ENCODE measurements at regions not wholly inside any gene's neighbourhood (a gene's known extent, or its start where the extent isn't known, plus 50 kb on each side); places are given as distances from the start of the nearest gene placed in this dataset.
"Not testable (repeated sequence)": the region's sequence is repeated elsewhere in the genome, so short reads cannot be mapped to it uniquely, and the experiment has no call there.

DNA sequence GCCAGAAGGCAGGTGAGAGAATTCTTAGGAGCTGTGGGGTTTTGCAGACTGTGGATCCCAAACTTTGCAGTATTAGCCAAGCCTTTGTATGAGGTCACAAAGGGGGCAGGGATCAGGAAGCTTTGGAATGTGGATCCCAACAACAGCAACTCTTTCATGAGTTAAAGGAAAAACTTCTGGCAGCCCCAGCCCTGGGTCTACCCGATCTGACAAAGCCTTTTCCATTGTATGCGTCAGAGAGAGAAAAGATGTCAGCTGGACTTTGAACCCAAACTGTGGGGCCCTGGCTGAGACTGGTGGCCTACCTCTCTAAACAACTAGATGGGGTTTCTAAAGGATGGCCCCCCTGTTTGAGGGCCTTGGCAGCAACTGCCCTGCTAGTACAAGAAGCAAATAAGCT is 101.8 kb upstream of the OSBPL11 start:
- DNase-seq (ENCODE audit: low spot score) = not testable (repeated sequence)

DNA sequence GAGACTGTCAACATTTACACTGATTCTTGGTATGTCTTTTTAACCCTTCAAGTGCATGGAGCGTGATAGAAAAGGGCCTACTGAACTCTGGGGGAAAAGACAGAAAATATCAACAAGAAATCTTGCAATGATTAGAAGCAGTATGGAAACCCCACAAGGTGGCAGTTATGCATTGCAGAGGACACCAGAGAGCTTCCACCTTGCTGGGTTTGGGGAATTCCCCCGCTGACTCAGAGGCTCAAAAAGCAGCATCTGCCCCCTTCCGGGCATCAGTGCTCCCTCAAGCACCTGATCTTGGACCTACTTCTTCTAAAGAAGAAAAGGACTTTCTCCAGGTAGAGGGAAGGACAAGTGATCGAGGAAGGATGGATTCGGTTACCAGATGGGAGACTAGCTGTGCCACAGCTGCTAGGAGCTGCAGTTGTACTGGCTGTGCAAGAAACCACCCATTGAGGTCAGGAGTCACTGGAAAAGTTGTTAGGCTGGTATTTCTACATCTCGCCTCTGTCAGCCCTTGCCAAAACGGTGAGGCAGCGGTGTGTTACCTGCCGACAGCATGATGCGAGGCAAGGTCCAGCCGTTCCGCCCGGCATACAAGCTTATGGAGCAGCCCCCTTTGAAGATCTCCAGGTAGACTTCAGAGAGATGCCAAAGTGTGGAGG is 102.8 kb upstream of the OSBPL11 start:
- DNase-seq (ENCODE audit: low spot score) = not testable (repeated sequence)

DNA sequence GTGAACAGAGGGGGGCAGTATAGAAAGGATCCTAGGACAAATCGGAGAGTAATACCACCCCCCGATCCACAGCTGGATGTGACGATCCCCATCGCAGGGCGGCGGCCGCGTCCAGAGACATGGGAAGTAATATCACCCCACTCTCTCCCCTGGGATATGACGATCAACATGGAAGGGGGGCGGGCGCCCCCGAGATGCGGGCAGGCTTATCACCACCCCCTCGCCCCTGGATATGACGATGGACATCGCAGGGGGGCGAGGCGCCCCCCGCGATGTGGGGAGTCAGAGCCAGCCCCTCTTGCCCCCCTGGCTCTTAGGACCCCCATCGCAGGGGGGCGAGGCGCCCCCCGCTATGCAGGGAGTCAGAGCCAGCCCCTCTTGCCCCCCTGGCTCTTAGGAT is 120.4 kb upstream of the OSBPL11 start:
- DNase-seq (ENCODE audit: low spot score) = no peak

DNA sequence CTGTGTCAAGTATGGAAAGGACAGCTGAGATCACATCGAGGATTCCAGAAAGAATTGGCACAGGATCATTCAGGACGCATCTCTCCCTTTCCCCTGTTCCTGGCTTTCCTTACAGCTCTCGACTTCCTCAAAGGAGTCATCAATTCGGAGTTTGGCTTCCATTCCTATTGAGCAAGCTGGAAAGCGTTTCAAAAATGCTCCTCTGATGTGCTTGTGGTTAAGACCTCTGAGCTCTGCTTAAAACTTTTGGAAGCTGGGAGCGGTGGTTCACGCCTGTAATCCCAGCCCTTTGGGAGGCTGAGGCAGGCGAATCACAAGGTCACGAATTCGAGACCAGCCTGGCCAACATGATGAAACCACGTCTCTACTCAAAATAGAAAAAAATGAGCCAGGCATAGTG is 136.9 kb upstream of the OSBPL11 start:
- DNase-seq (ENCODE audit: low spot score) = not testable (repeated sequence)

DNA sequence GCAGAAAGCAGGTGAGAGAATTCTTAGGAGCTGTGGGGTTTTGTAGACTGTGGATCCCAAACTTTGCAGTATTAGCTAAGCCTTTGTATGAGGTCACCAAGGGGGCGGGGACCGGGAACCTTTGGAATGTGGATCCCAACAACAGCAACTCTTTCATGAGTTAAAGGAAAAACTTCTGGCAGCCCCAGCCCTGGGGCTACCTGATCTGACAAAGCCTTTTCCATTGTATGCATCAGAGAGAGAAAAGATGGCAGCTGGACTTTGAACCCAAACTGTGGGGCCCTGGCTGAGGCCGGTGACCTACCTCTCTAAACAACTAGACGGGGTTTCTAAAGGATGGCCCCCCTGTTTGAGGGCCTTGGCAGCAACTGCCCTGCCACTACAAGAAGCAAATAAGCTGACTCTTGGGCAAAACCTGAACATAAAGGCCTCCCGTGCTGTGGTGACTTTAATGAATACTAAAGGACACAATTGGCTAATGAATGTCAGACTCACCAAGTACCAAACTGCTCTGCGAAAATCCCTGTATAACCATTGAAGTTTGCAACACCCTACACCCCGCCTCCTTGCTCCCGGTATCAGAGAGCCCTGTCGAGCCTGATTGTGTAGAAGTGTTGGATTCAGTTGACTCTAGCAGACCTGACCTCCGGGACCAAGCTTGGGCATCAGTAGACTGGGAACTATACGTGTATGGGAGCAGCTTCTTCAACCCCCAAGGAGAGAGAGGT is 146.9 kb upstream of the OSBPL11 start:
- not testable (repeated sequence) for DNase-seq (ENCODE audit: low spot score)

DNA sequence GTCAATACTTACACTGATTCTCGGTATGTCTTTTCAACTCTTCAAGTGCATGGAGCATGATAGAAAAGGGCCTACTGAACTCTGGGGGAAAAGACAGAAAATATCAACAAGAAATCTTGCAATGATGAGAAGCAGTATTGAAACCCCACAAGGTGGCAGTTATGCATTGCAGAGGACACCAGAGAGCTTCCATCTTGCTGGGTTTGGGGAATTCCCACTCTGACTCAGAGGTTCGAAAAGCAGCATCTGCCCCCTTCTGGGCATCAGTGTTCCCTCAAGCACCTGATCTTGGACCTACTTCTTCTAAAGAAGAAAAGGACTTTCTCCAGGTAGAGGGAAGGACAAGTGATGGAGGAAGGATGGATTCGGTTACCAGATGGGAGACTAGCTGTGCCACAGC is 147.5 kb upstream of the OSBPL11 start:
- not testable (repeated sequence) for DNase-seq (ENCODE audit: low spot score)

DNA sequence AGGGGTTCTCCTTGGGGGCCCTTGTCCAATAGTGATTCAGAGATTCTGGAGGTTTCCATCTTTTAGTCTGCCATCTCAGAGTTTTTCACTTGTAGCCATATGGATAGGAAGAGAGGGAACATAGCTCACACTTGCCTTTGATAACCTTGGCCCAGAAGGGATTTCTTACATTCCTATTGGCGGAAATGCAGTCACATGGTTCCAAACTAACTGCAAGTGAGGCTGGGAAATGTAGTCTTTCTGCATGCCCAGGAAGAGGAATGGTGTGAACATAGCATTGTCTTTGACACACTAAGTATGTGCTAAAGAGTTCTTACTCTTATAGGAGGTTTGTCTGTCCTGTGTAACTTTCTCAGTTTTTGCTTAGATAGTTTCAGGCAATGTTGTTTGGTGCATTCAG is 161.8 kb upstream of the OSBPL11 start:
- DNase-seq (ENCODE audit: low spot score) = not testable (repeated sequence)

DNA sequence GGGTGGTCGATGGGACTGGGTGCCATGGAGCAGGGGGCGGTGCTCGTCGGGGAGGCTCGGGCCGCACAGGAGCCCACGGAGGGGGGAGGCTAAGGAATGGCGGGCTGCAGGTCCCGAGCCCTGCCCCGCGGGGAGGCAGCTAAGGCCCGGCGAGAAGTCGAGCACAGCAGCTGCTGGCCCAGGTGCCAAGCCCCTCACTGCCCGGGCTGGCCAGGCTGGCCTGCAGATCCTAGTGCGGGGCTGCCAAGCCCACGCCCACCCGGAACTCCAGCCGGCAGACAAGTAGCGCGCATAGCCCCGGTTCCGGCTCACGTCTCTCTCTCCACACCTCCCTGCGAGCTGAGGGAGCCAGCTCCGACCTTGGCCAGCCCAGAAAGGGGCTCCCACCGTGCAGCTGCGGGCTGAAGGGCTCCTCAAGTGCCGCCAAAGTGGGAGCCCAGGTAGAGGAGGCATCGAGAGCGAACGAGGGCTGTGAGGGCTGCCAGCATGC is 163.4 kb upstream of the OSBPL11 start:
- not testable (repeated sequence) for DNase-seq (ENCODE audit: low spot score)

DNA sequence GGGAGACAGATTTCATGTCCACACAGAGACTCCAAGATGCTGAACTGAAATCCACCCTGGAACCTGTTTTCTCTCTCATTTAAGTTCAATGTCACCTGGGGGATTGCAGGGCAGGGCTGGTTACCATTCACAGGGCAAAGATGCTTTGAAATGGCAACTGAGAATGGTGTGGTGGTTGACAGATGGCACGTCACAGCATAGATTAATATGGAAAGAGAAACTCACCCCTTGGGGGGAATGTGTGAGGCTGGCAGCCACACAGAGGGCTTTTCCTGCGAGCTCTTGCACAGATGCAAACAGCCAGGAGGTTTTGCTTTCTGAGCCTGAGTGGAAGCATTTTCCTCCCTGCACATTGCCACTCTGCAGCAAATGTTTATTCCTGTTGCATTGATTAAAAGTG is 167.3 kb upstream of the OSBPL11 start:
- DNase-seq (ENCODE audit: low spot score) = not testable (repeated sequence)

DNA sequence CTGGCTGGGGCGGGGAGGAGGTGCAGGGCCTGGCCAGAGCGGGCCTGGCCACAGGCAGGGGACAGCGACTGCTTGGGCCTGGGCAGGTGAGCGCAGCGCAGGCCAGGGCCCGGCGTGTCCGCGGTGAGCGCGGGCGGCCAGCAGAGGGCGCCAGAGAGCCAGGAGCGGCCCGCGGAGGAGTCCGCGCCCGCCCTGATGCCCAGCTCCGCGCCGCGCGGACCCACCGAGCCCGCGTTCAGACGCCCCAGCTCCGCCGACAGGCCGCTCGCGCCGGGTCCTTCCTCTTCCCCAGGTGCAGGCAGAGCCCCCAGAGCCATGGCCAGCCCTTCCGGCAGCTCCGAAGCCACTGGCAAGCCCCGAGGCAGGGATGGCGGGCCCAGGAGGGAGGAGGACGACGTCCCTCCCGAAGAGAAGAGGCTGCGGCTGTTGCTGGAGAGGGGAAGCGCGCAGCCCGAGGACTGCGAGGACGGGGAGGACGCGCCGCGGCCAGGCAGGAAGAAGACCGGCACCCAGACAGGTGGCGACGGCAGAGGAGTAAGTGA is 171.1 kb upstream of the OSBPL11 start:
- peak; percentile 46 for DNase-seq (ENCODE audit: low spot score)

DNA sequence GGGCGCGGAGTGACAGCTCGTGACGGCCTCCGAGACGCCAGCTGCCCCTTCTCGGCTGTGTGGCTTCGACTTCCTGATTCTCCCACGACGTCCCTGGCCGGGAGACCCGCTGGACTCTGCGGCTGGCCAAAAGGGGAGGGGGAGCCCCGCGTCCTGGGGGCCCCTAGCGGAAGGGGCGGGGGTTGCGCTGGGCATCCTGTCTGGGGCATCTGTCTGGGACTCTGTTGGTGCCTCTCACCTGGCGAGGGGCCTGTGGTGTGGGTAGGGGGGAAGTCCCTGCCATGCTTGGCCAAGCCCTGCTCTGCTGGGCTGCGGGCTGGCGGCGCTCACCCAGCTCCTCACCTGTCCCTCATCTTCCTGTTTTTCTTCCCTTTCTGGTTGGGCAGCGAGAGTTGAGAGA is 171.6 kb upstream of the OSBPL11 start:
- DNase-seq (ENCODE audit: low spot score) = not testable (repeated sequence)

DNA sequence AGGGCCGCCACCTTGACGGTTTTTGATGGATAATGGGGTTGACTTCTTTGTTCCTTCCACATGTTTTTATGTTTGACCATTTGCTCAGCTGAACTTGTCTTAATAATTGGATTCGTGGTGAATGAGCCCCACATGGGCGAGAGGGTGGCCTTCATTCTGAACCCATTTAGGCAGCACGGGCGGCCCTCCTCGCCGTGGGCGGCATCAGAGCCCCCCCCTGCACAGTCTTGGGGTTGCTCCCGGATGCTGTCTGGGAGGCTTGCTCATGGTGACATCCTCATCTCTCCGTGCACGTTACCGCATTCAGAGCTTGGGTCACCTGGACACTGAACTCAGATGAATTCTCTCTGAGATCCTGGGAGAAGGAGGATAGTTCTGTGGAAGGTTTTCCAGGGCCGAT is 172.3 kb upstream of the OSBPL11 start:
- DNase-seq (ENCODE audit: low spot score) = no peak

DNA sequence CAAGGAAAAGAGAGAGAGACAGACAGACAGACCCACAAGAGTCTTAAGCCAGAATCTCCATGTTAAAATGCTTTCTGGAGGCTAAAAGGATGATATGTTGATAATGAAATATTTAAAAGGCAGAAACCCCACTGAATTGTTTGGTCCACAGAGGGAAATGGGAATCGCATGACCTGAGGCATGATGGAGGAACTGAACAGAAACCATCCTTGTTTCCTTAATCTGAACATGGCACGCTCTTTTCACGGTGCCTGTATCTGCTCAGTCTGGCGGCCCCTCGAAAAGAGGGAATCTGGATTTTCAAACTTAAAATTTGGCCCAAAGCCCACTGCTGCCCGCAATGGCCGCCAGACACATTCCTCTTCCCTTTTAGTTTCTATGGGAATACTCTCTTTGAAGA is 173.5 kb upstream of the OSBPL11 start:
- DNase-seq (ENCODE audit: low spot score) = not testable (repeated sequence)

DNA sequence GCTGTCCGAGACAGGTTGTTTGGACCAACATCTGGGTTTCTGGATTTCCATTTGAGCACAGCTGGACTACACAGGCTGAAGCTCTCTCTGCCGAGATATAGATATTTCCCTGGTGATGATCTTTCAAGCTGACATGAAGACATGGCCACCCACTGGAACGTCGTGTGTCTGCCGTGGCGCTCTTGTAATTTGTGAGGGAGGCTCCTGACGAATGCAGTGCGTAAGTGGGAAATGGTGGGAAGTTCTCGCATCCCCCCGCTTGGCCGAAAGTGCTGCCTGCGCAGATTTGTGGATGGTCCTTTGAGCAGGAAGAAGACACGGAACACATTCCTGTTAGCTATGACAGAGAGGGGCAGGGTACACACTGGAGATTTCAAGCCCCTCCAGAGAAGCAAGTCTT is 176.2 kb upstream of the OSBPL11 start:
- not testable (repeated sequence) for DNase-seq (ENCODE audit: low spot score)

DNA sequence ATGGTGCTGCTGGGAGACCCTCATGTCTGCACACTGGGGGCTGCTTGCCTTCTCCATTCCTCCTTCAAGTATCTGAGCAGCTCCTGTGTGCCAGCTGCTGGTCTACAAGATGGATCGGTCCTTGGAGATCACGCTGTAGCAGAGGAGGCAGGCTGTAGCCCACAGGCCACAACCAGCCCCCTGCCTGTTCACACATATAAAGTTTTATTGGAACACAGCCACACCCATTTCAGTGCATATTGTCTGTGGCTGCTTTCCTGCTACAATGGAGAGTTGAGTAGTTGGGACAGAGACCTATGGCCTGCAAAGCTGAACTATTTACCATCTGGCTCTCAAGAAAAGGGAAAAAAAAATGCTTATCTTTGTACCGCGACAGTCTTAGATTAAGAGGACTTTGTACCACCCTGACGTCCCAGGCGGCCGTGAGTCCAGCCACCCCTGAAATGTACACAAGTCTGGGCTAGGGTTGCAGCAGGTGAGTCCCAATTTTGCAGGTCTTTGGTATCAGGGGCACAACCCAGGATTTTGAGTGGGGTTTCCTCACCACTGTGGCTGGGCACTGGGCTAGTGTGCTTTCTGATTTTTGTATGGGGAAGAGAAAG is 179.2 kb upstream of the OSBPL11 start:
- DNase-seq (ENCODE audit: low spot score) = not testable (repeated sequence)

DNA sequence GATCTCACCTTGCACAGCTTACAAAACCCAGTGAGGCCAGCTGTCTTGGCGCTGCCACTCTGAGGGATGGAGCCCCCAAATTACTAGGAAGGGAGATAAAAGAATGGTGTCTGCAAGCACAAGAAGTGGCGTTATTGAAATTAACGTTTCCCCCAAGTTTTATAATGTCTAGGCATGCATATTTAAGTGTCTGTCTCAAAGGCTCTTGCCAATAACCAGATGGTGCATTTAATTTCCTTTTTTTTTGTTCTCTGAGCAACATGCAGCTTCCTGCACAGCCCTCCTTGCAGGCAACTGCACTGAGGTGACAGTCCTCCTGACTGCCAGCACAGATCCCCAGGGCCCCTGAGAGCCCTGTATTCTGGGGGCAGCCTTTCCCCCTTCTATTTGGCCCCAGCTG is 179.8 kb upstream of the OSBPL11 start:
- not testable (repeated sequence) for DNase-seq (ENCODE audit: low spot score)

DNA sequence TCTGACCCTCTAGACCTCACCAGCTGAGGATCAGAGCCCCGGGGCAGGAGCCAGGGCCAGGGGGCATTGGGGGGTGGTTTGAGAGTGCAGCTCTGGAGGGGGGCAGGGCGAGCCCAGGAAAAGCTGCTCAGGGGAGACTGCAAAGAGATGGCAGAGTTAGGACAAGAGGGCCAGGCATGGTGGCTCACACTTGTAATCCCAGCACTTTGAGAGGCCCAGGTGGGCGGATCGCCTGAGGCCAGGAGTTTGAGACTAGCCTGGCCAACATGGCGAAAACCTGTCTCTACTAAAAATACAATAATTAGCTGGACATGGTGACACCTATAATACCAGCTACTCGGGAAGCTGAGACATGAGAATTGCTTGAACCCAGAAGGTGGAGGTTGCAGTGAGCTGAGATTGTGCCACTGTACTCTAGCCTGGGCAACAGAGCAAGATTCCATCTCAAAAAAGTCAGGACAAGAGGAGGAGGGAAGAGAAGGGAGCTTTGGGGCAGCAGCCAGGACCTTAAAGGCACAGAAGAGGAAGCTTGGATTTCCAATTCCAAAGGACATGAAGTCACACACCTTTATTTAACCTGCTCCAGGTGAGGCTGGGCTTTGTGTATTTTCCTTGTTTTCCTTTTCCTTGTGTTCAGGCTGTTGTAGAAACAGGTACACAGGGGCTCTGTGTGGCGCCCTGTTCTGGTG is 180.5 kb upstream of the OSBPL11 start:
- not testable (repeated sequence) for DNase-seq (ENCODE audit: low spot score)

DNA sequence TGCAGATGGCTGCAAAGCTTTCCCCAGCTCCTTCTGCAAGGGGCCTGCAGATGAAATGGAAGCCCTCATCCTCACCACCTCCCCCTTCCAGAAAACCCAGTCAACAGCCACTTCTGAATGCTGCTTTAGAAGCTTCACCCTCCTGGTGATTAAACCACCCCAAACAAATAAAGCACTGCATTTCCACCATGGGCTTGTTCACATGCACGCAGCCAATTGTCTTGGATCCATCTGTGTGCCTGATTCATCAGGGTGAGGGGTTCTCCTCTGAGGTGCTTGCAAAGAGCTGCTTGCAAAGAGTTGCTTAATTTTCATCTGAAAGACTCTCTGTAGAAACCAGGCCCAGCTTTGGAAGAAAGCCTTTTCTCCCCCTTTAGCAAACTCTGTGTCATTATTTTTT is 184.0 kb upstream of the OSBPL11 start:
- DNase-seq (ENCODE audit: low spot score) = not testable (repeated sequence)

DNA sequence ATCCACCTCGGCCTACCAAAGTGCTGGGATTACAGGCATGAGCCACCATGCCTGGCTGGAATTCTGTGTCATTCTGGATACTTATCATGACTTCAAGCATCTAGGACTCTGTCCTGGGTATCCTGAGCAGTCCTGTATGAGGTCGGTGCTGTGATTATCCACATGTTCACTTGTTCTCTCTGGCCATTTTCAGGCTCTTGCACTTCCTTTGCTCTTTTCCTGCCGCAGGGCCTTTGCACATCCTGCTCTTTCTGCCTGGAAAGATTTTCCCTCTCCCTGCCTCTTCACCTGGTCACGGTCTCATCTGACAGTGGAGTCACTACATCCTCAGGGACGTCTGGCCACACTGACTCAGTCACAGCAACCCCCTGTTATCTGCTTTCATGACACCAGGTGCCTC is 184.6 kb upstream of the OSBPL11 start:
- not testable (repeated sequence) for DNase-seq (ENCODE audit: low spot score)

DNA sequence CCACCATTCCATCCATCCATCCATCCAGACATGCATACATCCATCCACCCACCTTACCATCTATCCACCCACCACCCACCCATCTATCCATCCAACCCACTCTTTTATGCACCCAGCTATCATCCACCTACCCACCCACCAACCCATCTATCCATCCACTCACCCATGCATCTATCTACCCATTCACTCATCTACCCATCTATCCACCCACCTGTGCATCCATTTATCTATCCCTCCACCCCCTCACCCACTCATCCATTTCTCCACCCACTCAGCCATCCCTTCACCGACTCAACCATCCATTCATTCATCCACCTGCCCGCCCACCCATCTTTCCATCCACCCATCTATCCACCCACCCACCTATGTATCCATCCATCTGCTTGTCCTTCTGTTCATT is 186.4 kb upstream of the OSBPL11 start:
- DNase-seq (ENCODE audit: low spot score) = not testable (repeated sequence)

DNA sequence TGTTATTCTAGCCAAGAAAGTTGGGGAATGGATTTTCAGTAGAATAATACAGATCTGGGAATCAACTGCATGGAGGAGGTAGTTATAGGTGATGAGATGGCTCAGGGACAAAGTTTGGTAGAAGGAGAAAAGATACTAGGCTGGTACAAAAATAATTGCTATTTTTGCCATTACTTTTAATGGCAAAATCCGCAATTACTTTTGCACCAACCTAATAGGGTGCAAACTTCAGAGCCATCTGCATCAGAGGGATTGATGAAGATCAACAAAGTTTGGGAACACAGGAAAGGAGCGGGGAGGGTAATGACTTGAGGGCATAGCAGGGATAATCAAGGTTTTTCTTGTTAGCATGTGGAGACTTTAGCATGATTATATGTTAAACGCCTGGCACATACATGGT is 178.7 kb upstream of the ROPN1B start:
- DNase-seq (ENCODE audit: low spot score) = not testable (repeated sequence)

DNA sequence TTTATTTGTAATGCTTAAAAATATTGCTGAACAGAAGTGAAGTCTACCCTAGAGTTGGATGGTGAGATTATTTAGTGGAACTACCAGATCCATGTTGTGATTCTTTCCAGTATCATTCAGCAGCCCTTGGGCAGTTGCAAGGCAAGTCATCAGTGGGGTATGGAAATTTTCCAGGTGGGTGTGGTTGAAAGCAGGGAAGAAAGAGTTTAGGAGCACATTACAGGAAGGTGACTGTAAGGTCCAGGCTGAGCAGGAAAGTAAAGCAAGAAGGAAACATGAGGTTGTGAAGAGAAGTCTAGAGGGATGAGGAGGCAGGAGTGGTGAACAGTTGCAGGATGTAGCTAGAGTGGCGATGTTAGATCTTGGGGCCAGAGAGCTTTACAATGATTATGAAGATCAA is 178.0 kb upstream of the ROPN1B start:
- DNase-seq (ENCODE audit: low spot score) = not testable (repeated sequence)

All from umbilical cord (tissue), 1 donor.